Keratinocyte (primary cell): ENCODE measurements at regions not wholly inside any gene's neighbourhood (a gene's known extent, or its start where the extent isn't known, plus 50 kb on each side); places are given as distances from the start of the nearest gene placed in this dataset.

Experiments used
- EZH2 ChIP-seq: IDR thresholded peaks from one replicate; pipeline ENCODE4 v1.6.1; 2012; ENCODE audit warnings: inconsistent platforms, mild to moderate bottlenecking, low read length, moderate library complexity
- TF ChIP-seq, protein P1 (sequence below), 3 experiments: IDR thresholded peaks in 1 of 3; conservative IDR thresholded peaks in 1 of 3; optimal IDR thresholded peaks in 1 of 3; 2 replicates in 2 of 3; 3 replicates in 1 of 3; pipeline versions ENCODE3 to v1.5.1; 2011; ENCODE audit warnings: low read length in 3 of 3, mild to moderate bottlenecking in 3 of 3, moderate library complexity in 2 of 3, control low read depth in 1 of 3, inconsistent platforms in 1 of 3; ENCODE audit not compliant: insufficient read depth in 2 of 3; ENCODE audit errors: extremely low read depth in 1 of 3

DNA sequence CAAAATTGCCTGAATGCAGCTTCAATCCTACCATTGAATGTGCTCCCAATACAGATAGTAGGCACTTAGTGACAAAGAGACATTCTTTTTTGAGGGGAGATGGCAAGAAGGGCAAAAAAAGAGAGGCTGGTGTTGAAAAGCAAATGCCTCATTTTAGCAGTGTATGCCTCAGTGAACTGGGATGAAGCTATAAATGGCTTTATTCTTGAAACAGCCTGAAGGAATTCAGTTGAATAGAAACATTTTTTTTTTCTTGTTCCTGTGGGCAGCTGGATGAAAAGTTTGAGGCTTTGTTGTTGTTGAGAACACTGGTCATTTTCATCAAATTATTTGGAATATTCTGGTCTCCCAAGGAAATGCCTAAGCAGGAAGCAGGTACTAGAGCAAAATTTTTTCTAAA is 228.9 kb downstream of the RNF144A start:
- TF ChIP-seq, protein P1, sequence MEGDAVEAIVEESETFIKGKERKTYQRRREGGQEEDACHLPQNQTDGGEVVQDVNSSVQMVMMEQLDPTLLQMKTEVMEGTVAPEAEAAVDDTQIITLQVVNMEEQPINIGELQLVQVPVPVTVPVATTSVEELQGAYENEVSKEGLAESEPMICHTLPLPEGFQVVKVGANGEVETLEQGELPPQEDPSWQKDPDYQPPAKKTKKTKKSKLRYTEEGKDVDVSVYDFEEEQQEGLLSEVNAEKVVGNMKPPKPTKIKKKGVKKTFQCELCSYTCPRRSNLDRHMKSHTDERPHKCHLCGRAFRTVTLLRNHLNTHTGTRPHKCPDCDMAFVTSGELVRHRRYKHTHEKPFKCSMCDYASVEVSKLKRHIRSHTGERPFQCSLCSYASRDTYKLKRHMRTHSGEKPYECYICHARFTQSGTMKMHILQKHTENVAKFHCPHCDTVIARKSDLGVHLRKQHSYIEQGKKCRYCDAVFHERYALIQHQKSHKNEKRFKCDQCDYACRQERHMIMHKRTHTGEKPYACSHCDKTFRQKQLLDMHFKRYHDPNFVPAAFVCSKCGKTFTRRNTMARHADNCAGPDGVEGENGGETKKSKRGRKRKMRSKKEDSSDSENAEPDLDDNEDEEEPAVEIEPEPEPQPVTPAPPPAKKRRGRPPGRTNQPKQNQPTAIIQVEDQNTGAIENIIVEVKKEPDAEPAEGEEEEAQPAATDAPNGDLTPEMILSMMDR (optimal IDR thresholded peaks at IDR 0.05 in 1 of 3, IDR thresholded peaks at IDR 0.05 in 1 of 3, conservative IDR thresholded peaks at IDR 0.05 in 1 of 3; ENCODE audit: extremely low read depth in 1 of 3, insufficient read depth in 2 of 3, low read length in 3 of 3): no peak
- no peak for TF ChIP-seq EZH2
